Kidney epithelial cell (primary cell): ENCODE measurements at regions not wholly inside any gene's neighbourhood (a gene's known extent, or its start where the extent isn't known, plus 50 kb on each side); places are given as distances from the start of the nearest gene placed in this dataset.

Experiments
- DNase-seq: peaks from one replicate; pipeline ENCODE4 v3.0.0-alpha.2; 2010; ENCODE audit warnings: low read depth
- H3K27me3 ChIP-seq: 2 replicates; pipeline ENCODE4 v1.6.0; 2011; ENCODE audit warnings: low read length; ENCODE audit not compliant: control insufficient read depth, insufficient read depth
- H3K36me3 ChIP-seq: 2 replicates; pipeline ENCODE4 v1.5.1; 2011; ENCODE audit warnings: low read length; ENCODE audit not compliant: control insufficient read depth, insufficient read depth
- H3K4me3 ChIP-seq: 2 replicates; pipeline ENCODE4 v1.5.1; 2011; ENCODE audit warnings: low read depth, mild to moderate bottlenecking, control low read depth, low read length
- TF ChIP-seq, protein P1 (sequence below): IDR thresholded peaks from 2 replicates; pipeline ENCODE4 v1.5.1; 2011; ENCODE audit warnings: mild to moderate bottlenecking, moderate library complexity, low read length, control low read depth, inconsistent platforms; ENCODE audit not compliant: insufficient read depth, poor library complexity, severe bottlenecking

GRCh38 chr13:74423434-74423833, 289.2 kb upstream of the KLF12 start:
- Histone ChIP-seq H3K4me3 (no peak overlapping the region), H3K27me3 (no peaks in the 10 kb centered on the region), H3K36me3 (no peaks in the 10 kb centered on the region)
- no peak for DNase-seq
- TF ChIP-seq, protein P1, sequence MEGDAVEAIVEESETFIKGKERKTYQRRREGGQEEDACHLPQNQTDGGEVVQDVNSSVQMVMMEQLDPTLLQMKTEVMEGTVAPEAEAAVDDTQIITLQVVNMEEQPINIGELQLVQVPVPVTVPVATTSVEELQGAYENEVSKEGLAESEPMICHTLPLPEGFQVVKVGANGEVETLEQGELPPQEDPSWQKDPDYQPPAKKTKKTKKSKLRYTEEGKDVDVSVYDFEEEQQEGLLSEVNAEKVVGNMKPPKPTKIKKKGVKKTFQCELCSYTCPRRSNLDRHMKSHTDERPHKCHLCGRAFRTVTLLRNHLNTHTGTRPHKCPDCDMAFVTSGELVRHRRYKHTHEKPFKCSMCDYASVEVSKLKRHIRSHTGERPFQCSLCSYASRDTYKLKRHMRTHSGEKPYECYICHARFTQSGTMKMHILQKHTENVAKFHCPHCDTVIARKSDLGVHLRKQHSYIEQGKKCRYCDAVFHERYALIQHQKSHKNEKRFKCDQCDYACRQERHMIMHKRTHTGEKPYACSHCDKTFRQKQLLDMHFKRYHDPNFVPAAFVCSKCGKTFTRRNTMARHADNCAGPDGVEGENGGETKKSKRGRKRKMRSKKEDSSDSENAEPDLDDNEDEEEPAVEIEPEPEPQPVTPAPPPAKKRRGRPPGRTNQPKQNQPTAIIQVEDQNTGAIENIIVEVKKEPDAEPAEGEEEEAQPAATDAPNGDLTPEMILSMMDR = no peak

- no peaks in the 10 kb centered on the region for H3K27me3 ChIP-seq
- TF ChIP-seq, protein P1 = no peak
- H3K4me3 ChIP-seq = no peak overlapping the region
- no peak for DNase-seq
- no peaks in the 10 kb centered on the region for H3K36me3 ChIP-seq
Measured at GRCh38 chr13:74414458-74414857, 280.3 kb upstream of the KLF12 start.

DNA sequence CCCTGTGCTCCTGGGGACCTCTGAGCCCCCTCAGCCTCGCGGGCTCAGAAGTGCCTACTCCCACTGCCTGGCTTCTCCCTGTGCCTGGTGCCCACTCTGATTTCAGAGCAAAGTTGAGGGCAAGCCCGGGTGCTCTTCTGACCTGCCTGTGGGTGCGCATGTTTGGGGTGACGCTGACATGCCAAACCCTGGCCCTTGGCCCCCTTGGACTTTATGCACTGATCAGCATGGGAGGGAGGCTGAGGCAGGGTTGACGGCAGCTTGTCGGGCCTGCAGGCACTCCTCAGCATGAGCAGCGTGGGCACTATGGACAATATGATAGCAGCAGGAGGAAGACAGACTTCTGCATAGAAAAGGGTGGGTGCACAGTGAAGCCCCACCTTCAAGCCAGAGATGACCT, 279.3 kb upstream of the KLF12 start:
- no peaks in the 10 kb centered on the region for H3K36me3 ChIP-seq
- DNase-seq = no peak
- H3K27me3 ChIP-seq = no peaks in the 10 kb centered on the region
- TF ChIP-seq, protein P1 = no peak
- no peak overlapping the region for H3K4me3 ChIP-seq

DNA sequence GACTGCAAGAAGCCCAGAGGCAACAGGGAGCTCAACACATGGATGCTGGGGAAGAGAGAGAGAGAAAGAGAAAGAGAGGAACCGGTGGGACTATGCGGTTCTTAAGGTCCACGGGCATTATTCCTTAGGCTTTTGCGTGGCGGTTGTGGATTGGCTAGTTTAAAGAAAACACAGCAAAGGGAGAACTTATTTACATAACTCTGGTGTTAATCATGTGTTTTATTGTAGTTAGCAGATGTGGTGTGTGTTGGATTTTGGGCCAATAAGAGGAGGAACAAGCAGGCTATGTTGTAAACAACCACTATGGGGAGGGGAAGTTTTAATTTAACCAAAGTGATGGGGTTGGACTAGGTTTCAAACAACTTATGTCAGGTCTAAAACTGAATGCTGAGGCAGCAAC, 275.3 kb upstream of the KLF12 start:
- TF ChIP-seq, protein P1 = no peak
- no peaks in the 10 kb centered on the region for H3K27me3 ChIP-seq
- H3K36me3 ChIP-seq = no peaks in the 10 kb centered on the region
- no peak overlapping the region for H3K4me3 ChIP-seq
- DNase-seq = no peak

DNA sequence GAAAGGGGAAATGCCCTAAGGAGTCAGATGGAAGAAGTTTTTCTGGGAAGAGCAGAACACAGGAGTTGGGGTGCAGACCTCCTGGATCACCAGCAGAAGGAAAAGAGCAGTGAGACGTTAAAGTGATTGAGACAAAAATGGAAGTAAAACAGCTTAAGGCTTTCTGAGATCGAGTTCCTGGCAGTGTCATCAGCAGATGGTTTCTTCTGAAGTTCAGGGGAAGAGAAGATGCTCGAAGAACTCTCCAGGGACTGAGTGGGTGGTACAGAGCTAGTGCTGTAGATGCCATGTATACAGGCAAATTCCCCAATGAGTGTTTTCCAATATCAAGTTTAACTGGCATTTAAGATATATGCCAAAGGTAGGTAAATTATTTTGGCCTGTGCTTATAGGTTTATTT, 272.2 kb upstream of the KLF12 start:
- TF ChIP-seq, protein P1 = no peak
- Histone ChIP-seq H3K36me3 (no peaks in the 10 kb centered on the region), H3K27me3 (no peaks in the 10 kb centered on the region), H3K4me3 (no peak overlapping the region)
- DNase-seq = no peak

DNA sequence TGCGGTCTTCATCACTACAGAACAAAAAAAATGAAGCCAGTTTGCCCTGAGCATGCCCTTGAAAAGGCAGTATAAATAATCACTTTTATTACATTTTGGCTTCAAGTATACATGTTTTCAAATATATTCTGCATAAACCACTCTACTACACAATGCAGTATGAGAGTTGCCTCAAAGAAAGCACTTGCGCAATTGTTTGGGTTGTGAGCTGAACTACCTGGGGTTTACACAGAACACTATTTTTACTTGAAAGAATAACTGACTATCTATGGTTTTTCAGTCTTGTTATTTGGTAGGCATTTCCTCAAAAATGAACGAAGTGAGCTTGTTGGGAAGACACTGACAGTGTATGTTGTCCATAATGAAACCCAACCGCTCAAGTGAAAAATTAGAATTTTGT, 264.4 kb upstream of the KLF12 start:
- H3K4me3 ChIP-seq = no peak overlapping the region
- no peak for DNase-seq

More for the DNA sequence above, 264.4 kb upstream of the KLF12 start:
- no peaks in the 10 kb centered on the region for H3K27me3 ChIP-seq
- no peaks in the 10 kb centered on the region for H3K36me3 ChIP-seq
- TF ChIP-seq, protein P1 = no peak
